T-cell (primary cell): ENCODE measurements at regions not wholly inside any gene's neighbourhood (a gene's known extent, or its start where the extent isn't known, plus 50 kb on each side); places are given as distances from the start of the nearest gene placed in this dataset.

Source experiments
- ATAC-seq, 4 experiments: fragments of 200-7000 bp in 3 of 4; fragments of 150-1000 bp in 1 of 4; cut with Tn5 transposase; replicated peaks in 1 of 4; 1 replicate in 3 of 4; 2 replicates in 1 of 4; pipeline ENCODE4 v1.10.0; 2021; ENCODE audit warnings: moderate library complexity in 3 of 4, mild to moderate bottlenecking in 2 of 4, moderate number of reproducible peaks in 1 of 4
- CTCF ChIA-PET, 2 donors: fragments of 300-600 bp; sonication (Branson Sonifier 250); formaldehyde crosslinking; loops; one replicate each; lab custom pipeline; 2022; ENCODE audit warnings: antibody characterized with exemption in 2 of 2; lab: Charles Lee
- POLR2A ChIA-PET, 2 donors: fragments of 300-600 bp; sonication (Branson Sonifier 250); formaldehyde crosslinking; loops; one replicate each; lab custom pipeline; 2022; ENCODE audit warnings: antibody characterized with exemption in 2 of 2; lab: Charles Lee
- DNase-seq, 35 experiments: peaks; one replicate each; pipeline versions ENCODE4 v3.0.0 to v3.0.0-alpha.2; 2013 to 2023
- H3K27ac ChIP-seq: one replicate; pipeline ENCODE4 v1.5.1; 2013; ENCODE audit warnings: low read length
- H3K27me3 ChIP-seq, 2 experiments: replicated peaks in 1 of 2; 1 replicate in 1 of 2; 2 replicates in 1 of 2; pipeline versions ENCODE4 v1.6.1 to v1.7.0; 2013; ENCODE audit warnings: low read length in 1 of 2, mixed read lengths in 1 of 2; ENCODE audit not compliant: control insufficient read depth in 2 of 2, insufficient read depth in 2 of 2; ENCODE audit errors: extremely low read depth in 1 of 2
- H3K36me3 ChIP-seq, 2 donors: 1 replicate in 1 of 2; 2 replicates in 1 of 2; pipeline versions ENCODE4 v1.6.1 to v1.7.0; 2013; ENCODE audit warnings: low read length in 1 of 2; ENCODE audit not compliant: control insufficient read depth in 2 of 2, insufficient read depth in 1 of 2; ENCODE audit errors: extremely low read depth in 1 of 2
- H3K4me1 ChIP-seq, 2 experiments: 1 replicate in 1 of 2; 2 replicates in 1 of 2; pipeline versions ENCODE4 v1.6.1 to v1.7.0; 2013; ENCODE audit warnings: low read length in 2 of 2, mixed read lengths in 1 of 2; ENCODE audit not compliant: insufficient read depth in 2 of 2, control insufficient read depth in 1 of 2; ENCODE audit errors: extremely low read depth in 1 of 2
- H3K4me3 ChIP-seq, 2 donors: 1 replicate in 1 of 2; 2 replicates in 1 of 2; pipeline versions ENCODE4 v1.5.1 to v1.7.0; 2013; ENCODE audit warnings: mild to moderate bottlenecking in 2 of 2, low read length in 1 of 2, moderate library complexity in 1 of 2; ENCODE audit not compliant: control insufficient read depth in 1 of 2; ENCODE audit errors: extremely low read depth in 1 of 2
- H3K9me3 ChIP-seq: 2 replicates; pipeline ENCODE4 v1.7.0; 2013
- H3K27ac Mint-ChIP-seq, 2 donors: one replicate each; pipeline ENCODE4 v1.8.0; 2020 to 2021; ENCODE audit warnings: mild to moderate bottlenecking in 2 of 2, mixed read lengths in 2 of 2
- H3K27me3 Mint-ChIP-seq, 2 donors: one replicate each; pipeline ENCODE4 v1.8.0; 2021 to 2022; ENCODE audit warnings: mixed read lengths in 2 of 2
- H3K36me3 Mint-ChIP-seq: one replicate; pipeline ENCODE4 v1.8.0; 2021; ENCODE audit warnings: mixed read lengths
- H3K4me1 Mint-ChIP-seq, 3 donors: one replicate each; pipeline ENCODE4 v1.8.0; 2020 to 2022; ENCODE audit warnings: mixed read lengths in 3 of 3, mild to moderate bottlenecking in 1 of 3
- H3K4me3 Mint-ChIP-seq, 3 donors: one replicate each; pipeline ENCODE4 v1.8.0; 2020 to 2022; ENCODE audit warnings: mild to moderate bottlenecking in 3 of 3, mixed read lengths in 3 of 3, moderate library complexity in 3 of 3
- H3K9me3 Mint-ChIP-seq, 3 donors: one replicate each; pipeline ENCODE4 v1.8.0; 2020 to 2022; ENCODE audit warnings: mixed read lengths in 3 of 3
- WGBS: methylation state at CpG from one replicate; pipeline ENCODE4 v1.1.5; 2013; ENCODE audit warnings: missing lambda C conversion rate; ENCODE audit not compliant: insufficient coverage; 5-methylcytosine and 5-hydroxymethylcytosine counted together

- Mint-ChIP-seq H3K4me1 (no peaks in the 10 kb centered on the region), H3K36me3 (no peaks in the 10 kb centered on the region), H3K4me3 (no peak overlapping the region), H3K27ac (no peak overlapping the region), H3K9me3 (peaks cover 4 to 10% (median 8%) of the 10 kb centered on the region in 3 donors), H3K27me3 (no peaks in the 10 kb centered on the region)
- Histone ChIP-seq H3K27me3 (no peaks in the 10 kb centered on the region), H3K4me3 (no peak overlapping the region), H3K4me1 (no peaks in the 10 kb centered on the region), H3K27ac (no peak overlapping the region), H3K9me3 (no peaks in the 10 kb centered on the region), H3K36me3 (no peaks in the 10 kb centered on the region)
- ChIA-PET CTCF (no interaction called here), POLR2A (no interaction called here)
- no peak for ATAC-seq
- DNase-seq = no peak
- no CpG with 5 or more reads among the region's 4 CpGs for WGBS
Measured at GRCh38 chr9:22898591-22898990, 452.0 kb downstream of the DMRTA1 start.

GRCh38 chr9:22911632-22912031 is 465.0 kb downstream of the DMRTA1 start:
- ChIA-PET CTCF (no interaction called here), POLR2A (no interaction called here)
- no peak for ATAC-seq
- H3K4me1 Mint-ChIP-seq = no peaks in the 10 kb centered on the region
- H3K9me3 Mint-ChIP-seq = peaks cover 5 to 12% (median 8%) of the 10 kb centered on the region in 3 donors
- DNase-seq = no peak
- no CpG with 5 or more reads among the region's 1 CpG for WGBS
- Histone ChIP-seq H3K4me3 (no peak overlapping the region), H3K27me3 (no peaks in the 10 kb centered on the region), H3K27ac (no peak overlapping the region), H3K36me3 (no peaks in the 10 kb centered on the region), H3K9me3 (no peaks in the 10 kb centered on the region), H3K4me1 (no peaks in the 10 kb centered on the region)
- no peak overlapping the region for H3K4me3 Mint-ChIP-seq
- no peaks in the 10 kb centered on the region for H3K27me3 Mint-ChIP-seq
- no peak overlapping the region for H3K27ac Mint-ChIP-seq
- H3K36me3 Mint-ChIP-seq = no peaks in the 10 kb centered on the region

- Histone ChIP-seq H3K27ac (no peak overlapping the region), H3K4me3 (no peak overlapping the region), H3K9me3 (no peaks in the 10 kb centered on the region), H3K36me3 (no peaks in the 10 kb centered on the region), H3K27me3 (no peaks in the 10 kb centered on the region), H3K4me1 (no peaks in the 10 kb centered on the region)
- ATAC-seq = no peak
- 94% methylated on average over 2 of the region's 4 CpGs for WGBS
- Mint-ChIP-seq H3K27ac (no peak overlapping the region), H3K36me3 (no peaks in the 10 kb centered on the region), H3K27me3 (no peaks in the 10 kb centered on the region), H3K4me1 (no peaks in the 10 kb centered on the region), H3K4me3 (no peak overlapping the region), H3K9me3 (peaks cover 0 to 12% (median 5%) of the 10 kb centered on the region in 3 donors)
- ChIA-PET CTCF (no interaction called here), POLR2A (no interaction called here)
- no peak for DNase-seq
Measured at GRCh38 chr9:22913026-22913425, 466.4 kb downstream of the DMRTA1 start.

GRCh38 chr9:22913518-22913917 is 466.9 kb downstream of the DMRTA1 start:
- no peaks in the 10 kb centered on the region for H3K4me1 Mint-ChIP-seq
- no peaks in the 10 kb centered on the region for H3K9me3 ChIP-seq
- H3K4me3 ChIP-seq = no peak overlapping the region
- DNase-seq (no peak), ATAC-seq (no peak)
- H3K27ac ChIP-seq = no peak overlapping the region
- WGBS = 100% methylated on average over 1 of the region's 4 CpGs
- no peaks in the 10 kb centered on the region for H3K36me3 ChIP-seq
- ChIA-PET POLR2A (no interaction called here), CTCF (no interaction called here)
- no peaks in the 10 kb centered on the region for H3K27me3 ChIP-seq
- no peak overlapping the region for H3K27ac Mint-ChIP-seq
- H3K4me3 Mint-ChIP-seq = no peak overlapping the region
- H3K9me3 Mint-ChIP-seq = peaks cover under 1 to 14% (median 5%) of the 10 kb centered on the region in 3 donors
- no peaks in the 10 kb centered on the region for H3K4me1 ChIP-seq
- H3K36me3 Mint-ChIP-seq = no peaks in the 10 kb centered on the region
- no peaks in the 10 kb centered on the region for H3K27me3 Mint-ChIP-seq

- no peak for ATAC-seq
Measured at GRCh38 chr9:22916148-22916547, 469.5 kb downstream of the DMRTA1 start.

GRCh38 chr9:22919423-22919822 is 472.8 kb downstream of the DMRTA1 start:
- no peaks in the 10 kb centered on the region for H3K36me3 Mint-ChIP-seq
- Histone ChIP-seq H3K27me3 (no peaks in the 10 kb centered on the region), H3K36me3 (no peaks in the 10 kb centered on the region), H3K4me1 (no peaks in the 10 kb centered on the region), H3K27ac (no peak overlapping the region), H3K4me3 (no peak overlapping the region), H3K9me3 (no peaks in the 10 kb centered on the region)
- no peak overlapping the region for H3K27ac Mint-ChIP-seq
- peaks cover 5 to 11% (median 7%) of the 10 kb centered on the region in 3 donors for H3K9me3 Mint-ChIP-seq
- H3K4me3 Mint-ChIP-seq = no peak overlapping the region
- ATAC-seq (no peak), DNase-seq (no peak)
- ChIA-PET CTCF (no interaction called here), POLR2A (no interaction called here)
- no peaks in the 10 kb centered on the region for H3K27me3 Mint-ChIP-seq
- H3K4me1 Mint-ChIP-seq = no peaks in the 10 kb centered on the region
- WGBS = no CpG with 5 or more reads among the region's 1 CpG

More at GRCh38 chr9:22916148-22916547, 469.5 kb downstream of the DMRTA1 start:
- H3K4me1 ChIP-seq = no peaks in the 10 kb centered on the region
- Mint-ChIP-seq H3K9me3 (peaks cover 3 to 10% (median 6%) of the 10 kb centered on the region in 3 donors), H3K4me3 (no peak overlapping the region), H3K36me3 (no peaks in the 10 kb centered on the region), H3K27me3 (no peaks in the 10 kb centered on the region), H3K27ac (no peak overlapping the region), H3K4me1 (no peaks in the 10 kb centered on the region)
- CTCF ChIA-PET = interaction anchor here in 1 of 2 donors (0.6 kb wide), 1 partner anchor 52 kb away, joined by 4 read pairs; no protein-coding TSS in a partner anchor
- no peaks in the 10 kb centered on the region for H3K36me3 ChIP-seq
- H3K4me3 ChIP-seq = no peak overlapping the region
- WGBS = no CpG with 5 or more reads among the region's 2 CpGs
- no peaks in the 10 kb centered on the region for H3K27me3 ChIP-seq
- no peaks in the 10 kb centered on the region for H3K9me3 ChIP-seq
- no peak overlapping the region for H3K27ac ChIP-seq
- POLR2A ChIA-PET = no interaction called here
- no peak for DNase-seq

- Histone ChIP-seq H3K36me3 (no peaks in the 10 kb centered on the region), H3K27me3 (no peaks in the 10 kb centered on the region), H3K27ac (no peak overlapping the region), H3K4me1 (no peaks in the 10 kb centered on the region), H3K9me3 (no peaks in the 10 kb centered on the region), H3K4me3 (no peak overlapping the region)
- Mint-ChIP-seq H3K36me3 (no peaks in the 10 kb centered on the region), H3K9me3 (peaks cover 5 to 14% (median 9%) of the 10 kb centered on the region in 3 donors), H3K27ac (no peak overlapping the region), H3K4me1 (no peaks in the 10 kb centered on the region), H3K27me3 (no peaks in the 10 kb centered on the region), H3K4me3 (no peak overlapping the region)
- ChIA-PET CTCF (no interaction called here), POLR2A (no interaction called here)
- 55% methylated on average over 1 of the region's 3 CpGs for WGBS
- DNase-seq (no peak), ATAC-seq (no peak)
Measured at GRCh38 chr9:22921742-22922141, 475.1 kb downstream of the DMRTA1 start.
